ENCODE measurements at regions not wholly inside any gene's neighbourhood (a gene's known extent, or its start where the extent isn't known, plus 50 kb on each side); places are given as distances from the start of the nearest gene placed in this dataset.

DNA sequence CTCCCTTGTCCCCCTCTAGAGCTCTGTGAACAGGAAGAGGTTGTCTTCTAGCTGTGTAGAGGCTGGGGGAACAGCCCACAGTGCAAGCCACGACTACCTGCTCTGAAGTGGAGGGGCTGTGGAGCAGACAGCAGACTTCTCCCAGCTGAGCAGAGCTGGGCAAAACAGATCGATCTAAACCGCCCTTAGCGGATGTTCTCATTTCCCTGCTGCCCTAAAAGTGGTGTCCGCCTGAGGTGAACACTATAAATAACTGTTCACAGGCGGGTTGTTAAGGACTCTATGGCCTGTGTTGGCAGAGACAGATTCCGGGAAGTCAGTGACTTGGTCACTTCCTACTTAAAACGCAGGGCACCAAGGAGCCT is 203.2 kb downstream of the RHOU start (continued):
- TF ChIP-seq PRDM10 (CRISPR knock-in tag; IDR thresholded peaks at IDR 0.05; ENCODE audit: low read depth) (no peak), FOXK2 (IDR thresholded peaks at IDR 0.05) (no peak), CBX5 (CRISPR knock-in tag; IDR thresholded peaks at IDR 0.05; ENCODE audit: borderline replicate concordance) (no peak), CEBPB (IDR thresholded peaks at IDR 0.05; ENCODE audit: borderline replicate concordance, low read depth, low read length) (no peak), GTF2F1 (IDR thresholded peaks at IDR 0.05; ENCODE audit: low read length) (no peak), SNAI1 (CRISPR knock-in tag; IDR thresholded peaks at IDR 0.05; ENCODE audit: borderline replicate concordance) (no peak), ZNF101 (CRISPR knock-in tag; IDR thresholded peaks at IDR 0.05; ENCODE audit: borderline replicate concordance, low read depth) (no peak), E2F5 (CRISPR knock-in tag; conservative IDR thresholded peaks at IDR 0.05) (no peak), FUBP1 (CRISPR knock-in tag; IDR thresholded peaks at IDR 0.05; ENCODE audit: borderline replicate concordance) (no peak), HMG20A (CRISPR knock-in tag; IDR thresholded peaks at IDR 0.05; ENCODE audit: borderline replicate concordance) (no peak), ELF4 (CRISPR knock-in tag; IDR thresholded peaks at IDR 0.05; ENCODE audit: borderline replicate concordance) (no peak), HNF4A (CRISPR knock-in tag; IDR thresholded peaks at IDR 0.05) (peak; percentile 50), MIER2 (CRISPR knock-in tag; IDR thresholded peaks at IDR 0.05) (no peak), EEA1 (CRISPR knock-in tag; IDR thresholded peaks at IDR 0.05; ENCODE audit: borderline replicate concordance) (no peak), TBP (CRISPR knock-in tag; IDR thresholded peaks at IDR 0.05) (no peak), WIZ (CRISPR knock-in tag; IDR thresholded peaks at IDR 0.05) (no peak), HOXD1 (CRISPR knock-in tag; IDR thresholded peaks at IDR 0.05) (no peak), HHEX (CRISPR knock-in tag; IDR thresholded peaks at IDR 0.05) (no peak), ZNF12 (CRISPR knock-in tag; IDR thresholded peaks at IDR 0.05) (no peak), ZNF512B (CRISPR knock-in tag; IDR thresholded peaks at IDR 0.05; ENCODE audit: borderline replicate concordance) (no peak), DNMT1 (CRISPR knock-in tag; IDR thresholded peaks at IDR 0.05) (no peak), SP4 (CRISPR knock-in tag; IDR thresholded peaks at IDR 0.05) (no peak; the same call in 1 of the 2 replicates)
- TF ChIP-seq, protein P1, sequence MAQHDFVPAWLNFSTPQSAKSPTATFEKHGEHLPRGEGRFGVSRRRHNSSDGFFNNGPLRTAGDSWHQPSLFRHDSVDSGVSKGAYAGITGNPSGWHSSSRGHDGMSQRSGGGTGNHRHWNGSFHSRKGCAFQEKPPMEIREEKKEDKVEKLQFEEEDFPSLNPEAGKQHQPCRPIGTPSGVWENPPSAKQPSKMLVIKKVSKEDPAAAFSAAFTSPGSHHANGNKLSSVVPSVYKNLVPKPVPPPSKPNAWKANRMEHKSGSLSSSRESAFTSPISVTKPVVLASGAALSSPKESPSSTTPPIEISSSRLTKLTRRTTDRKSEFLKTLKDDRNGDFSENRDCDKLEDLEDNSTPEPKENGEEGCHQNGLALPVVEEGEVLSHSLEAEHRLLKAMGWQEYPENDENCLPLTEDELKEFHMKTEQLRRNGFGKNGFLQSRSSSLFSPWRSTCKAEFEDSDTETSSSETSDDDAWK (CRISPR knock-in tag; IDR thresholded peaks at IDR 0.05): no peak

Data from HepG2 (cell line).